ENCODE measurements at regions not wholly inside any gene's neighbourhood (a gene's known extent, or its start where the extent isn't known, plus 50 kb on each side); places are given as distances from the start of the nearest gene placed in this dataset.
"Not testable (repeated sequence)": the region's sequence is repeated elsewhere in the genome, so short reads cannot be mapped to it uniquely, and the experiment has no call there.

GRCh38 chr2:226573158-226573557 is 226.5 kb downstream of the IRS1 start:
- DNase-seq, result no peak

- DNase-seq, result no peak
These were observed 235.0 kb downstream of the IRS1 start for GRCh38 chr2:226564667-226565066.

- DNase-seq, result no peak
These were observed 237.7 kb downstream of the IRS1 start for GRCh38 chr2:226561962-226562361.

GRCh38 chr2:226560325-226560724 is 239.3 kb downstream of the IRS1 start:
- DNase-seq, result no peak

GRCh38 chr2:226559536-226559935 is 240.1 kb downstream of the IRS1 start:
- DNase-seq, result no peak

GRCh38 chr2:226558418-226558817 is 241.2 kb downstream of the IRS1 start:
- no peak for DNase-seq

- no peak for DNase-seq
These were observed 243.6 kb downstream of the IRS1 start for GRCh38 chr2:226556050-226556449.

- DNase-seq, result no peak
These were observed 244.9 kb downstream of the IRS1 start for GRCh38 chr2:226554701-226555100.

GRCh38 chr2:226553333-226553732 is 246.3 kb downstream of the IRS1 start:
- no peak for DNase-seq

- DNase-seq, result no peak
These were observed 246.9 kb downstream of the IRS1 start for GRCh38 chr2:226552571-226553285.

GRCh38 chr2:226551522-226552250 is 247.9 kb downstream of the IRS1 start:
- no peak for DNase-seq

- DNase-seq, result no peak
These were observed 248.8 kb downstream of the IRS1 start for GRCh38 chr2:226550801-226551200.

GRCh38 chr2:226548732-226549131 is 250.9 kb downstream of the IRS1 start:
- DNase-seq, result peak; percentile 34

GRCh38 chr2:226544596-226545210 is 254.9 kb downstream of the IRS1 start:
- no peak for DNase-seq

- no peak for DNase-seq
These were observed 259.2 kb downstream of the IRS1 start for GRCh38 chr2:226540204-226540994.

GRCh38 chr2:226536410-226536809 is 263.2 kb downstream of the IRS1 start:
- no peak for DNase-seq

GRCh38 chr2:226532976-226533375 is 266.6 kb downstream of the IRS1 start:
- not testable (repeated sequence) for DNase-seq

GRCh38 chr2:226531061-226531810 is 268.4 kb downstream of the IRS1 start:
- no peak for DNase-seq

GRCh38 chr2:226529556-226529955 is 270.1 kb downstream of the IRS1 start:
- no peak for DNase-seq

- DNase-seq, result no peak
These were observed 272.9 kb downstream of the IRS1 start for GRCh38 chr2:226526716-226527115.

GRCh38 chr2:226524381-226524843 is 275.2 kb downstream of the IRS1 start:
- no peak for DNase-seq

- no peak for DNase-seq
These were observed 278.9 kb downstream of the IRS1 start for GRCh38 chr2:226520723-226521122.
